ENCODE measurements at regions not wholly inside any gene's neighbourhood (a gene's known extent, or its start where the extent isn't known, plus 50 kb on each side); places are given as distances from the start of the nearest gene placed in this dataset.
"Not testable (repeated sequence)": the region's sequence is repeated elsewhere in the genome, so short reads cannot be mapped to it uniquely, and the experiment has no call there.

DNA sequence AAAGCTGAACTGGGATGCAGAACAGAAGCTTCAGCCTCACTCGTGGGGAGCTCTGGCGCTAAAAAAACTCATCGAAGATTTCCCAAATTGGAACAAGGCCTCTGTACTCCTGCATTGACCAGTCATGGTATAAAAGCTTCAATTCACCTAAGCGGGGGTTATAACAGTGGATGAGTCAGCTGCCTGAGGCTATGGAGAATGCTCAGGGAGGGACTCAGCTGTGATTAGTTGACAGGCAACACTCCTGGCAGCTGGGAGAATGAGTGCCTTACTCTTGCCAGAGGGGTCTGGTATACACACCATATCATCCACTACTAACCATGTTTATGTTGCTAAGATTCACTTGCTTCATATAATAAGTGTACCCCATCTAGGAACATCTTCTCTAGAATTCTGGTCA lies 350.6 kb upstream of the VRK2 start:
- no peak for FAIRE-seq
- TF ChIP-seq, protein P1, sequence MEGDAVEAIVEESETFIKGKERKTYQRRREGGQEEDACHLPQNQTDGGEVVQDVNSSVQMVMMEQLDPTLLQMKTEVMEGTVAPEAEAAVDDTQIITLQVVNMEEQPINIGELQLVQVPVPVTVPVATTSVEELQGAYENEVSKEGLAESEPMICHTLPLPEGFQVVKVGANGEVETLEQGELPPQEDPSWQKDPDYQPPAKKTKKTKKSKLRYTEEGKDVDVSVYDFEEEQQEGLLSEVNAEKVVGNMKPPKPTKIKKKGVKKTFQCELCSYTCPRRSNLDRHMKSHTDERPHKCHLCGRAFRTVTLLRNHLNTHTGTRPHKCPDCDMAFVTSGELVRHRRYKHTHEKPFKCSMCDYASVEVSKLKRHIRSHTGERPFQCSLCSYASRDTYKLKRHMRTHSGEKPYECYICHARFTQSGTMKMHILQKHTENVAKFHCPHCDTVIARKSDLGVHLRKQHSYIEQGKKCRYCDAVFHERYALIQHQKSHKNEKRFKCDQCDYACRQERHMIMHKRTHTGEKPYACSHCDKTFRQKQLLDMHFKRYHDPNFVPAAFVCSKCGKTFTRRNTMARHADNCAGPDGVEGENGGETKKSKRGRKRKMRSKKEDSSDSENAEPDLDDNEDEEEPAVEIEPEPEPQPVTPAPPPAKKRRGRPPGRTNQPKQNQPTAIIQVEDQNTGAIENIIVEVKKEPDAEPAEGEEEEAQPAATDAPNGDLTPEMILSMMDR (IDR thresholded peaks at IDR 0.05; ENCODE audit: insufficient read depth, low read length, severe bottlenecking), result no peak
- Histone ChIP-seq H3K36me3 (ENCODE audit: control insufficient read depth, insufficient read depth, low read length) (no peaks in the 10 kb centered on the region), H3K4me3 (ENCODE audit: low read depth, low read length) (no peak overlapping the region), H3K27me3 (ENCODE audit: control insufficient read depth, insufficient read depth, low read length) (no peaks in the 10 kb centered on the region)
- DNase-seq (ENCODE audit: low read depth), result peak; percentile 69

DNA sequence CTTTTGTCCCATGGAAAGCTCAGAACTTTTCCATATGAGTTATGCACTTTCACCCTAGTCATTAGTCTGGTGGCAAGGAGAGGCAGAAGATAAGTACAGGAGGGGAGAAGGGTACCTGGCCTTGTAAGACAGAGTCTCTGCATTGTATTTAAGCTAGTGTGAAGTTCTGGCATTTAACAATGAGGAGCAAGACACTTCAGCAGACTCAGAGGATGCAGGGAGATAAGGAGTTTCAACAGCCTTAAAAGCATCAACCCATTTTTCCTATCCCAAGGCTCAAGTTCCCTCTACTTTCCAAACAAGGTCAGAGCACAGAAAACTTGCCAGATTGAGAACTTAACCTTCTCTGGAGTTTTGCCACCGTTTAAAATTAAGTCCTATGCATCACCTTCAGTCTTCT lies 348.2 kb upstream of the VRK2 start:
- no peak for FAIRE-seq
- TF ChIP-seq, protein P1 (IDR thresholded peaks at IDR 0.05; ENCODE audit: insufficient read depth, low read length, severe bottlenecking), result no peak
- no peak overlapping the region for H3K4me3 ChIP-seq (ENCODE audit: low read depth, low read length)

GRCh38 chr2:57698935-57699449 lies 347.6 kb upstream of the VRK2 start:
- DNase-seq (ENCODE audit: low read depth) (no peak), FAIRE-seq (no peak)
- no peak overlapping the region for H3K4me3 ChIP-seq (ENCODE audit: low read depth, low read length)
- H3K27me3 ChIP-seq (ENCODE audit: control insufficient read depth, insufficient read depth, low read length), result no peaks in the 10 kb centered on the region
- H3K36me3 ChIP-seq (ENCODE audit: control insufficient read depth, insufficient read depth, low read length), result no peaks in the 10 kb centered on the region
- TF ChIP-seq, protein P1 (IDR thresholded peaks at IDR 0.05; ENCODE audit: insufficient read depth, low read length, severe bottlenecking), result no peak

More for the DNA sequence above, 348.2 kb upstream of the VRK2 start:
- no peaks in the 10 kb centered on the region for H3K36me3 ChIP-seq (ENCODE audit: control insufficient read depth, insufficient read depth, low read length)
- no peak for DNase-seq (ENCODE audit: low read depth)
- H3K27me3 ChIP-seq (ENCODE audit: control insufficient read depth, insufficient read depth, low read length), result no peaks in the 10 kb centered on the region

GRCh38 chr2:57701391-57701791 lies 345.2 kb upstream of the VRK2 start:
- H3K4me3 ChIP-seq (ENCODE audit: low read depth, low read length), result no peak overlapping the region
- H3K27me3 ChIP-seq (ENCODE audit: control insufficient read depth, insufficient read depth, low read length), result no peaks in the 10 kb centered on the region
- DNase-seq (ENCODE audit: low read depth) (no peak), FAIRE-seq (no peak)
- H3K36me3 ChIP-seq (ENCODE audit: control insufficient read depth, insufficient read depth, low read length), result no peaks in the 10 kb centered on the region
- TF ChIP-seq, protein P1 (IDR thresholded peaks at IDR 0.05; ENCODE audit: insufficient read depth, low read length, severe bottlenecking), result no peak

GRCh38 chr2:57703407-57703806 lies 343.2 kb upstream of the VRK2 start:
- FAIRE-seq (no peak), DNase-seq (ENCODE audit: low read depth) (no peak)
- Histone ChIP-seq H3K4me3 (ENCODE audit: low read depth, low read length) (no peak overlapping the region), H3K36me3 (ENCODE audit: control insufficient read depth, insufficient read depth, low read length) (no peaks in the 10 kb centered on the region), H3K27me3 (ENCODE audit: control insufficient read depth, insufficient read depth, low read length) (no peaks in the 10 kb centered on the region)
- TF ChIP-seq, protein P1 (IDR thresholded peaks at IDR 0.05; ENCODE audit: insufficient read depth, low read length, severe bottlenecking), result no peak

- not testable (repeated sequence) for H3K27me3 ChIP-seq (ENCODE audit: control insufficient read depth, insufficient read depth, low read length); FAIRE-seq; DNase-seq (ENCODE audit: low read depth); H3K36me3 ChIP-seq (ENCODE audit: control insufficient read depth, insufficient read depth, low read length); H3K4me3 ChIP-seq (ENCODE audit: low read depth, low read length)
Measured at GRCh38 chr2:57707794-57708193, 338.8 kb upstream of the VRK2 start.
